ENCODE measurements at regions not wholly inside any gene's neighbourhood (a gene's known extent, or its start where the extent isn't known, plus 50 kb on each side); places are given as distances from the start of the nearest gene placed in this dataset.

DNA sequence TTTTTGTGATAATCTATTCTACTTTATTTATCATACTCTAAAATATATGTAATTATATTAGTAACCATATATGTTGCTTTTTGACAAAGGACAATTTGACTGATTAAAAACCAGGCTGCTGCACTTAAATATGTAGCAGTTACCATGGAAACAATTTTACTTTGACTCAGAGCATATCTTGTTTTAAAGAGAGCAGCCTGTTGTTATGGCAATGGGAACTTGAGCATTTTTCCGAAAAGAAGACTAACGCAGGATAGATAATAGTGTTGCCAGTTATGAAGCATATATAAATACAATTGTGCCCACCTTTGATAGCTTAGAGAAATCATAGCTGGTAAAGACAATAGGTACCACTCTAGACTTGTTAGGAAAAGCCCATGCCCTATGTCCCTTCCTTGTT is 283.0 kb downstream of the GASK1B start:
- no peak for DNase-seq
- Histone ChIP-seq H4K20me1 (ENCODE audit: low read length) (no peaks in the 10 kb centered on the region), H3K27me3 (ENCODE audit: low read length) (no peaks in the 10 kb centered on the region), H3K27ac (ENCODE audit: low read length) (no peak overlapping the region), H3K4me3 (ENCODE audit: low read length) (no peak overlapping the region), H3K4me1 (ENCODE audit: insufficient read depth, low read length) (no peaks in the 10 kb centered on the region), H2AFZ (ENCODE audit: low read length) (no peak overlapping the region), H3K4me2 (ENCODE audit: low read length) (no peak overlapping the region), H3K9me2 (replicated peaks; ENCODE audit: low read length) (no peaks in the 10 kb centered on the region), H3K79me2 (ENCODE audit: low read length) (no peaks in the 10 kb centered on the region), H3F3A (ENCODE audit: low read length, unreplicated experiment) (no peaks in the 10 kb centered on the region), H3K36me3 (ENCODE audit: low read depth, low read length) (no peaks in the 10 kb centered on the region), H3K9me3 (ENCODE audit: low read length) (no peaks in the 10 kb centered on the region), H3K9ac (ENCODE audit: low read length) (no peak overlapping the region)
- CTCF ChIA-PET: no interaction called here
- ATAC-seq: no peak
- TF ChIP-seq EZH2 (IDR thresholded peaks at IDR 0.05; ENCODE audit: low read length, unreplicated experiment) (no peak), EZH2phosphoT487 (IDR thresholded peaks at IDR 0.05; ENCODE audit: borderline replicate concordance, low read length) (no peak)
- TF ChIP-seq, protein P1, sequence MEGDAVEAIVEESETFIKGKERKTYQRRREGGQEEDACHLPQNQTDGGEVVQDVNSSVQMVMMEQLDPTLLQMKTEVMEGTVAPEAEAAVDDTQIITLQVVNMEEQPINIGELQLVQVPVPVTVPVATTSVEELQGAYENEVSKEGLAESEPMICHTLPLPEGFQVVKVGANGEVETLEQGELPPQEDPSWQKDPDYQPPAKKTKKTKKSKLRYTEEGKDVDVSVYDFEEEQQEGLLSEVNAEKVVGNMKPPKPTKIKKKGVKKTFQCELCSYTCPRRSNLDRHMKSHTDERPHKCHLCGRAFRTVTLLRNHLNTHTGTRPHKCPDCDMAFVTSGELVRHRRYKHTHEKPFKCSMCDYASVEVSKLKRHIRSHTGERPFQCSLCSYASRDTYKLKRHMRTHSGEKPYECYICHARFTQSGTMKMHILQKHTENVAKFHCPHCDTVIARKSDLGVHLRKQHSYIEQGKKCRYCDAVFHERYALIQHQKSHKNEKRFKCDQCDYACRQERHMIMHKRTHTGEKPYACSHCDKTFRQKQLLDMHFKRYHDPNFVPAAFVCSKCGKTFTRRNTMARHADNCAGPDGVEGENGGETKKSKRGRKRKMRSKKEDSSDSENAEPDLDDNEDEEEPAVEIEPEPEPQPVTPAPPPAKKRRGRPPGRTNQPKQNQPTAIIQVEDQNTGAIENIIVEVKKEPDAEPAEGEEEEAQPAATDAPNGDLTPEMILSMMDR (conservative IDR thresholded peaks at IDR 0.05; ENCODE audit: low read depth, low read length): no peak
- intact Hi-C loops (cut with micrococcal nuclease): no loop called here
- POLR2A ChIA-PET (ENCODE audit: unreplicated experiment): no interaction called here
- BruUV-seq (replicated peaks): no TSS peak

- no peak overlapping the region for H2AFZ ChIP-seq (ENCODE audit: low read length)
- POLR2A ChIA-PET (ENCODE audit: unreplicated experiment): no interaction called here
- H3K9me2 ChIP-seq (replicated peaks; ENCODE audit: low read length): no peaks in the 10 kb centered on the region
- no TSS peak for BruUV-seq (replicated peaks)
- CTCF ChIA-PET: no interaction called here
- no peaks in the 10 kb centered on the region for H3K9me3 ChIP-seq (ENCODE audit: low read length)
- H3K27ac ChIP-seq (ENCODE audit: low read length): no peak overlapping the region
- no peak for ATAC-seq
- no peaks in the 10 kb centered on the region for H3K79me2 ChIP-seq (ENCODE audit: low read length)
- TF ChIP-seq, protein P1 (conservative IDR thresholded peaks at IDR 0.05; ENCODE audit: low read depth, low read length): no peak
- no peak for TF ChIP-seq EZH2 (IDR thresholded peaks at IDR 0.05; ENCODE audit: low read length, unreplicated experiment)
- no peak for TF ChIP-seq EZH2phosphoT487 (IDR thresholded peaks at IDR 0.05; ENCODE audit: borderline replicate concordance, low read length)
- H4K20me1 ChIP-seq (ENCODE audit: low read length): no peaks in the 10 kb centered on the region
- no peak overlapping the region for H3K4me2 ChIP-seq (ENCODE audit: low read length)
- intact Hi-C loops (cut with micrococcal nuclease): no loop called here
- H3K4me3 ChIP-seq (ENCODE audit: low read length): no peak overlapping the region
- no peaks in the 10 kb centered on the region for H3F3A ChIP-seq (ENCODE audit: low read length, unreplicated experiment)
- no peaks in the 10 kb centered on the region for H3K27me3 ChIP-seq (ENCODE audit: low read length)
- H3K4me1 ChIP-seq (ENCODE audit: insufficient read depth, low read length): no peaks in the 10 kb centered on the region
- no peak for DNase-seq
- H3K36me3 ChIP-seq (ENCODE audit: low read depth, low read length): no peaks in the 10 kb centered on the region
- no peak overlapping the region for H3K9ac ChIP-seq (ENCODE audit: low read length)
Measured at GRCh38 chr4:157888281-157888680, 284.5 kb downstream of the GASK1B start.

DNA sequence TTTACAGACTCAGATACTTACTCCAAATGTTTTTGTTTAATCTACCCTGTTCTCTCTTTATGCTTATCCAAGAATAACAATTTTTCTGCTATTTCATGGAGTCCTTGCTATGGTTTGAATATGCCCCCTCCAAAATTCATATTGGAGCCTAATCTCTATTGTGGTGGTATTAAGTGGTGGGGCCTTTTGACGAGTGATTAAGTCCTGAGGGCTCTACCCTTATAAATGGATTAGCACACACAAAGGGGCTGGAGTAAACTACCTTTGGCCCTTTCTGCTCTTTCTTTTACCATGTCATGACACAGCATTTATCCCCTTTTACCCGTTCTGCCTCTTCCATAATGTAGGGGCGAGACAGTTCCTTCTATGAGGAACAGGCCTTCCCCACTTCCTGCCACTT is 285.5 kb downstream of the GASK1B start:
- no peaks in the 10 kb centered on the region for H3K9me2 ChIP-seq (replicated peaks; ENCODE audit: low read length)
- no TSS peak for BruUV-seq (replicated peaks)

More for the DNA sequence above, 285.5 kb downstream of the GASK1B start:
- H3K79me2 ChIP-seq (ENCODE audit: low read length): no peaks in the 10 kb centered on the region
- H3F3A ChIP-seq (ENCODE audit: low read length, unreplicated experiment): no peaks in the 10 kb centered on the region
- no peak overlapping the region for H2AFZ ChIP-seq (ENCODE audit: low read length)
- no peaks in the 10 kb centered on the region for H3K9me3 ChIP-seq (ENCODE audit: low read length)
- H3K27me3 ChIP-seq (ENCODE audit: low read length): no peaks in the 10 kb centered on the region
- H3K4me3 ChIP-seq (ENCODE audit: low read length): no peak overlapping the region
- H3K36me3 ChIP-seq (ENCODE audit: low read depth, low read length): no peaks in the 10 kb centered on the region
- no peak overlapping the region for H3K9ac ChIP-seq (ENCODE audit: low read length)
- TF ChIP-seq, protein P1 (conservative IDR thresholded peaks at IDR 0.05; ENCODE audit: low read depth, low read length): no peak
- TF ChIP-seq EZH2phosphoT487 (IDR thresholded peaks at IDR 0.05; ENCODE audit: borderline replicate concordance, low read length): no peak
- TF ChIP-seq EZH2 (IDR thresholded peaks at IDR 0.05; ENCODE audit: low read length, unreplicated experiment): no peak
- ATAC-seq: no peak
- H3K27ac ChIP-seq (ENCODE audit: low read length): no peak overlapping the region
- intact Hi-C loops (cut with micrococcal nuclease): no loop called here
- H3K4me1 ChIP-seq (ENCODE audit: insufficient read depth, low read length): no peaks in the 10 kb centered on the region
- H4K20me1 ChIP-seq (ENCODE audit: low read length): no peaks in the 10 kb centered on the region
- ChIA-PET POLR2A (ENCODE audit: unreplicated experiment) (no interaction called here), CTCF (no interaction called here)
- H3K4me2 ChIP-seq (ENCODE audit: low read length): no peak overlapping the region
- DNase-seq: no peak
